Calu3 (cell line): ENCODE measurements at regions not wholly inside any gene's neighbourhood (a gene's known extent, or its start where the extent isn't known, plus 50 kb on each side); places are given as distances from the start of the nearest gene placed in this dataset.

Experiments used
- BruUV-seq: library from RNA; stranded (reverse); fragments of 400-500 nt; replicated peaks from 2 replicates; lab custom pipeline; 2021; lab: Mats Ljungman, UMichigan
- CTCF ChIA-PET: fragments of 300-600 bp; sonication (Branson Sonifier 250); formaldehyde crosslinking; loops from one replicate; lab custom pipeline; 2022; ENCODE audit warnings: antibody characterized with exemption; lab: Charles Lee
- DNase-seq: peaks from one replicate; pipeline ENCODE4 v3.0.0; 2022
- H3K27ac Mint-ChIP-seq: one replicate; pipeline ENCODE4 v1.8.0; 2022; ENCODE audit warnings: mixed read lengths; ENCODE audit not compliant: unreplicated experiment
- H3K27me3 Mint-ChIP-seq: one replicate; pipeline ENCODE4 v1.8.0; 2022; ENCODE audit warnings: mixed read lengths; ENCODE audit not compliant: unreplicated experiment
- H3K36me3 Mint-ChIP-seq: one replicate; pipeline ENCODE4 v1.8.0; 2022; ENCODE audit warnings: mild to moderate bottlenecking, moderate library complexity, mixed read lengths; ENCODE audit not compliant: insufficient read depth, unreplicated experiment
- H3K4me1 Mint-ChIP-seq: one replicate; pipeline ENCODE4 v1.8.0; 2022; ENCODE audit warnings: mild to moderate bottlenecking, low read depth, mixed read lengths; ENCODE audit not compliant: unreplicated experiment
- H3K4me3 Mint-ChIP-seq: one replicate; pipeline ENCODE4 v1.8.0; 2022; ENCODE audit warnings: mild to moderate bottlenecking, low read depth, moderate library complexity, mixed read lengths; ENCODE audit not compliant: unreplicated experiment
- H3K9me3 Mint-ChIP-seq: one replicate; pipeline ENCODE4 v1.8.0; 2022; ENCODE audit warnings: low read depth, mixed read lengths; ENCODE audit not compliant: unreplicated experiment
- CTCF ChIP-seq: fragments of 200-600 bp; IDR thresholded peaks from one replicate; pipeline ENCODE4 v1.8.0; 2022; ENCODE audit warnings: antibody characterized with exemption; ENCODE audit not compliant: unreplicated experiment
- intact Hi-C: fragments of 100-400 bp; cut with micrococcal nuclease; formaldehyde crosslinking; loops from one replicate; pipeline ENCODE4 v1.10.0; 2022; ENCODE audit not compliant: unreplicated experiment

GRCh38 chr13:63287926-63288325 is 1872.3 kb upstream of the PCDH20 start:
- H3K4me3 Mint-ChIP-seq, result no peak overlapping the region
- CTCF ChIA-PET, result no interaction called here
- H3K27me3 Mint-ChIP-seq, result no peaks in the 10 kb centered on the region
- H3K36me3 Mint-ChIP-seq, result no peaks in the 10 kb centered on the region
- TF ChIP-seq CTCF, result no peak
- BruUV-seq, result no TSS peak
- no peaks in the 10 kb centered on the region for H3K4me1 Mint-ChIP-seq
- no peak for DNase-seq
- H3K9me3 Mint-ChIP-seq, result no peaks in the 10 kb centered on the region
- intact Hi-C loops, result no loop called here
- H3K27ac Mint-ChIP-seq, result no peak overlapping the region

- Mint-ChIP-seq H3K27me3 (no peaks in the 10 kb centered on the region), H3K4me1 (no peaks in the 10 kb centered on the region), H3K27ac (no peak overlapping the region), H3K9me3 (no peaks in the 10 kb centered on the region), H3K36me3 (no peaks in the 10 kb centered on the region), H3K4me3 (no peak overlapping the region)
- BruUV-seq, result no TSS peak
- CTCF ChIA-PET, result no interaction called here
- intact Hi-C loops, result no loop called here
- TF ChIP-seq CTCF, result no peak
- DNase-seq, result no peak
Observed at GRCh38 chr13:63285426-63285825, 1869.8 kb upstream of the PCDH20 start.

GRCh38 chr13:63279136-63279535 is 1863.5 kb upstream of the PCDH20 start:
- Mint-ChIP-seq H3K4me1 (no peaks in the 10 kb centered on the region), H3K4me3 (no peak overlapping the region), H3K27me3 (no peaks in the 10 kb centered on the region), H3K27ac (no peak overlapping the region), H3K9me3 (no peaks in the 10 kb centered on the region), H3K36me3 (no peaks in the 10 kb centered on the region)
- no peak for TF ChIP-seq CTCF
- intact Hi-C loops, result no loop called here
- CTCF ChIA-PET, result no interaction called here
- BruUV-seq, result no TSS peak
- no peak for DNase-seq

GRCh38 chr13:63274772-63275171 is 1859.1 kb upstream of the PCDH20 start:
- BruUV-seq, result no TSS peak
- Mint-ChIP-seq H3K27ac (no peak overlapping the region), H3K36me3 (no peaks in the 10 kb centered on the region), H3K9me3 (no peaks in the 10 kb centered on the region), H3K4me1 (no peaks in the 10 kb centered on the region), H3K27me3 (no peaks in the 10 kb centered on the region), H3K4me3 (no peak overlapping the region)
- no peak for TF ChIP-seq CTCF
- CTCF ChIA-PET, result no interaction called here
- intact Hi-C loops, result no loop called here
- no peak for DNase-seq
